GM10266 (cell line): ENCODE measurements at regions not wholly inside any gene's neighbourhood (a gene's known extent, or its start where the extent isn't known, plus 50 kb on each side); places are given as distances from the start of the nearest gene placed in this dataset.
A peak's percentile ranks its signal among the peaks of the same experiment; 100 is the strongest.

Experiments used
- DNase-seq: peaks from one replicate; pipeline ENCODE4 v3.0.0; 2012; ENCODE audit errors: extremely low spot score
- TF ChIP-seq, protein P1 (sequence below): IDR thresholded peaks from 2 replicates; pipeline ENCODE4 v1.5.1; 2012; ENCODE audit warnings: mild to moderate bottlenecking, low read depth; ENCODE audit not compliant: control insufficient read depth, insufficient read depth; ENCODE audit errors: missing control alignments

DNA sequence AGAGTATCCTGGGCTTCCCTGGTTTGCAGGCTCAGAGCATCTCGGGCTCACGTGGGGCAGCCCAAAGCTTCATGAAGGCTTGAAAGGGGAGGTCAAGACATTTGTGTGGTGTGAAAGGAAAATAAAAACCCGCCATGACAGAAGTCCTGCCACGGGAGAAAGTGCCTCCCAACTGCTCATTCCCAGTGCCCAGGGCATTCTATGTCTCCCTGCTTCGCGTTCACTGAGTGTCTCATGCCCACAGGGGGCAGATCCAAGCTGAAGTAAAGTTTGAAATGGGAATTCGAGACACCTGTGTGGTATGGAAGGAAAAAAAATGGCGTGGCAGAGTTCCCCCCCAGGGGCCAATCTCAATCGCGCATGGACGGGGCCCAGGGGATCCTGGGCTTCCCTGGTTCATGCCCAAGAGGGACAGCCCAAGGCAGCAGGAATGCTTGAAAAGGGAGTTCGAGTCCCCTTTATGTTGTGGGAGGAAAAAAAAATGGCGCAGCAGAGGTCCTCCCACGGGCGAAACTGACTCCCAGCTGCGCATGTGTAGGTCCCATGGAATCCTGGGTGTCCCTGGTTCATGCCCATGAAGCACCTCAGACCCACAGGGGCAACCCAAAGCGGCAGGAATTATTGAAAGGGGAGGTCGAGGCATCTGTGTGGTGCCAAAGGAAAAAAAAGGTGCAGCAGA lies 576.7 kb downstream of the ALG10 start:
- TF ChIP-seq, protein P1, sequence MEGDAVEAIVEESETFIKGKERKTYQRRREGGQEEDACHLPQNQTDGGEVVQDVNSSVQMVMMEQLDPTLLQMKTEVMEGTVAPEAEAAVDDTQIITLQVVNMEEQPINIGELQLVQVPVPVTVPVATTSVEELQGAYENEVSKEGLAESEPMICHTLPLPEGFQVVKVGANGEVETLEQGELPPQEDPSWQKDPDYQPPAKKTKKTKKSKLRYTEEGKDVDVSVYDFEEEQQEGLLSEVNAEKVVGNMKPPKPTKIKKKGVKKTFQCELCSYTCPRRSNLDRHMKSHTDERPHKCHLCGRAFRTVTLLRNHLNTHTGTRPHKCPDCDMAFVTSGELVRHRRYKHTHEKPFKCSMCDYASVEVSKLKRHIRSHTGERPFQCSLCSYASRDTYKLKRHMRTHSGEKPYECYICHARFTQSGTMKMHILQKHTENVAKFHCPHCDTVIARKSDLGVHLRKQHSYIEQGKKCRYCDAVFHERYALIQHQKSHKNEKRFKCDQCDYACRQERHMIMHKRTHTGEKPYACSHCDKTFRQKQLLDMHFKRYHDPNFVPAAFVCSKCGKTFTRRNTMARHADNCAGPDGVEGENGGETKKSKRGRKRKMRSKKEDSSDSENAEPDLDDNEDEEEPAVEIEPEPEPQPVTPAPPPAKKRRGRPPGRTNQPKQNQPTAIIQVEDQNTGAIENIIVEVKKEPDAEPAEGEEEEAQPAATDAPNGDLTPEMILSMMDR = no peak
- DNase-seq = no peak

DNA sequence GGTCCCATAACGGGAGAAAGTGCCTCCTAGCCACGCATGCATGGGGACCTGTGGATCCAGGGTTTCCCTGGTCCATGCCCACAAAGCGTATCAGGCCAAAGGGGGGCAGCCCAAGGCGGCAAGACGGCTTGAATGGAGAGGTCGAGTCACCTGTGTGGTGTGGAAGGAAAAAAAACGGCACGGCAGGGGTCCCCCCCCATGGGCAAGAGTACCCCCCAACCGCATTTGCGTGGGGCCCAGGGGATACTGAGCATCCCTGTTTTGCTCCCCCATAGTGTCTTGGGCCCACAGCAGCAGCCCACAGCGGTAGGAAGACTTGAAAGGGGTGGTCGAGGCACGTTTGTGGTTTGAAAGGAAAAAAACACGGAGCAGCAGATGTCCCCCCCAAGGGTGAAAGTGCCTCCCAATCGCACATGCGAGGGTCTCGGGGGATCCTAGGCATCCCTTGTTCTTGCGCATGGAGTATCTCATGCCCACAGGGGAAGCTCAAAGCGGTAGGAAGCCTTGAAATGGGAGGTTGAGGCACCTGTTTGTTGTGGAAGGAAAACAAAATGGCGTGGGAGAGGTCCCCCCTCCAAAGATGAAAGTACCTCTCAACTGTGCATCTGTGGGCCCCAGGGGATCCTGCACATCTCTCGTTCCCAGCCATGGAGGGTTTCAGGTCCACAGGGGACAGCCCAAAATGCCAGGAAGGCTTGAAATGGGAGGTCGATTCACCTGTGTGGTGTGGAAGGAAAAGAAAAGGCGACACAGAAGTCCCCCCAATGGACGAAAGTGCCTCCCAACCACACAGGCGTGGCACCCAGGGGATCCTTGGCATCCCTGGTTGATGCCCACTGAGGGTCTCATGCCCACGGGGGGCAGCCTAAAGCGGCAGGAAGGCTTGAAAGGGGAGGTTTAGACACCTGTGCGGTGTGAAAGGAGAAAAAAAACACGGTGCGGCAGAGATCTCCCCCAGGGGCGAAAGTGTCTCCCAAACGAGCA lies 577.5 kb downstream of the ALG10 start:
- TF ChIP-seq, protein P1 = no peak
- DNase-seq = peak; percentile 1

- DNase-seq = peak; percentile 1
- TF ChIP-seq, protein P1 = no peak
These were observed 578.5 kb downstream of the ALG10 start for GRCh38 chr12:34600592-34601462.

DNA sequence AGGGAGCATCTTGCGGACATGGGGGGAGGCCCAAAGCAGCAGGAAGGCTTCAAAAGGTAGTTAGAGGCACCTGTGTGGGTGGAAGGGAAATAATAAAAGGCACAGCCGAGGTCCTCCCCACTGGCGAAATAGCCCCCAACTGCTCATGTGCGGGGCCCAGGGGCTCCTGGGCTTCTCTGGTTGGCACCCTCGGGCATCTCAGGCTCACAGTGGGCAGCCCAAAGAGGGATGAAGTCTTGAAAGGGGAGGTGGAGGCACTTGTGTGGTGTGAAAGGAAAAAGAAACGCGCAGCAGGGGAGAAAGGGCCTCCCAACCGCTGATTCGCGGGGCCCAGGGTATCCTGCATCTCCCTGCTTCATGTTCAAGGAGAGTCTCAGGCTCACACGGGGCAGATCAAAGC lies 579.4 kb downstream of the ALG10 start:
- TF ChIP-seq, protein P1 = no peak
- peak; percentile 1 for DNase-seq

GRCh38 chr12:34602213-34602940 lies 580.1 kb downstream of the ALG10 start:
- DNase-seq = peak; percentile 1
- TF ChIP-seq, protein P1 = no peak

DNA sequence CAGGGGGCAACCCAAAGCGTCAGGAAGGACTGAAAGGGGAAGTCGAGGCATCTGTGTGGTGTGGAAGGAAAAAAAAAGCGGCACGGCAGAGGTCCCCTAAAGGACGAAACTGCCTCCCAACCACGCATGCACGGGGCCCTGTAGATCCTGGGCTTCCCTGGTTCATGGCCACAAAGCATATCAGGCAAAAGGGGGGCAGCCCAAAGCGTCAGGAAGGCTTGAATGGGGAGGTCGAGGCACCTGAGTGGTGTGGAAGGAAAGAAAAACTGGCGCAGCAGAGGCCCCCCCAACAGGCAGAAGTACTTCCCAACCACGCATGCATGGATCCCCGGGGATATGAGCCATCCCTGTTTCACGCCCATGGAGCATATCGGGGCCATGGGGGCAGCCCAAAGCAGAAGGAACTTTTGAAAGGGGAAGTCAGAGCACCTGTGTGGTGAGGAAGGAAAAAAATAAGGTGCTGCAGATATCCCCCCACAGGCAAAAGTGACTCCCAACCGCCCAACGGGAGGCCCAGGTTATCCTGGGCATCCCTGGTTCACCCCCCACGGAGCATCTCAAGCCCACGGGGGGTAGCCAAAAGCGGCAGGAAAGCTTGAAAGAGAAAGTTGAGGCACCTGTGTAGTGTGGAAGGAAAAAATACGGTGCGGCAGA lies 581.2 kb downstream of the ALG10 start:
- no peak for DNase-seq
- TF ChIP-seq, protein P1 = no peak
